MM.1S (cell line): ENCODE measurements at regions not wholly inside any gene's neighbourhood (a gene's known extent, or its start where the extent isn't known, plus 50 kb on each side); places are given as distances from the start of the nearest gene placed in this dataset.

Source experiments
- EZH2 ChIP-seq: fragments of 300-600 bp; sonication (generic); optimal IDR thresholded peaks from 2 replicates; pipeline ENCODE3; 2017; ENCODE audit warnings: low read depth, mild to moderate bottlenecking, antibody characterized with exemption, low read length, mixed read lengths
- EZH2phosphoT487 ChIP-seq: fragments of 300-600 bp; sonication (generic); IDR thresholded peaks from 2 replicates; pipeline ENCODE4 v1.6.1; 2018; ENCODE audit warnings: antibody characterized with exemption, low read length
- TF ChIP-seq, protein P1 (sequence below): fragments of 300-600 bp; sonication (generic); IDR thresholded peaks from 2 replicates; pipeline ENCODE4 v1.5.1; 2016; ENCODE audit warnings: antibody characterized with exemption, low read length, mixed read lengths

DNA sequence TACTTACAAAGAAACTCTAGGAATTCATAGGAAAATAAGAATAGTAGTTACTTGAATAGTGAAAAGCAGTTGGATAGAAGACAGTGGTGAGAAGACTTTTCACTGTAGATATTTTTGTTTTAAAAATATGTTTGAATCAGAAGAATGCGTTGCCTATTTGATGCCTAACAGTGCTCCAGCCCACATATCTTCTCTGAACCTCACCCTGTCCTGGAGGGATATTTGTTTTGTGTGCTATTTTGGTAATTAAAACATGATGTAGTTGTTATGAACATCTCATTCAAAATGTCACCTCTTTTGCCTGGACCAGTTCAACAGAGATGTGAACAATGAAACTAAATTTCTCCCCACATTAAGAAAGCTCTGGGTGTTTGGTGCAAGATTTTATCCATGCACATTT is 87.6 kb downstream of the CARTPT start:
- TF ChIP-seq, protein P1, sequence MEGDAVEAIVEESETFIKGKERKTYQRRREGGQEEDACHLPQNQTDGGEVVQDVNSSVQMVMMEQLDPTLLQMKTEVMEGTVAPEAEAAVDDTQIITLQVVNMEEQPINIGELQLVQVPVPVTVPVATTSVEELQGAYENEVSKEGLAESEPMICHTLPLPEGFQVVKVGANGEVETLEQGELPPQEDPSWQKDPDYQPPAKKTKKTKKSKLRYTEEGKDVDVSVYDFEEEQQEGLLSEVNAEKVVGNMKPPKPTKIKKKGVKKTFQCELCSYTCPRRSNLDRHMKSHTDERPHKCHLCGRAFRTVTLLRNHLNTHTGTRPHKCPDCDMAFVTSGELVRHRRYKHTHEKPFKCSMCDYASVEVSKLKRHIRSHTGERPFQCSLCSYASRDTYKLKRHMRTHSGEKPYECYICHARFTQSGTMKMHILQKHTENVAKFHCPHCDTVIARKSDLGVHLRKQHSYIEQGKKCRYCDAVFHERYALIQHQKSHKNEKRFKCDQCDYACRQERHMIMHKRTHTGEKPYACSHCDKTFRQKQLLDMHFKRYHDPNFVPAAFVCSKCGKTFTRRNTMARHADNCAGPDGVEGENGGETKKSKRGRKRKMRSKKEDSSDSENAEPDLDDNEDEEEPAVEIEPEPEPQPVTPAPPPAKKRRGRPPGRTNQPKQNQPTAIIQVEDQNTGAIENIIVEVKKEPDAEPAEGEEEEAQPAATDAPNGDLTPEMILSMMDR = no peak
- no peak for TF ChIP-seq EZH2
- TF ChIP-seq EZH2phosphoT487 = no peak
